H9 (cell line): ENCODE measurements at regions not wholly inside any gene's neighbourhood (a gene's known extent, or its start where the extent isn't known, plus 50 kb on each side); places are given as distances from the start of the nearest gene placed in this dataset.

ENCODE experiments used
- DNase-seq: peaks from one replicate; pipeline ENCODE4 v3.0.0-alpha.2; 2017
- H2AFZ ChIP-seq: one replicate; pipeline ENCODE4 v1.6.1; 2013; ENCODE audit warnings: mild to moderate bottlenecking, low read length, control low read depth, moderate library complexity
- H2AK5ac ChIP-seq: 2 replicates; pipeline ENCODE4 v1.6.1; 2013; ENCODE audit warnings: low read length, control low read depth, mixed read lengths; ENCODE audit not compliant: insufficient read length
- H2BK120ac ChIP-seq: one replicate; pipeline ENCODE4 v1.6.1; 2013; ENCODE audit warnings: low read depth, mild to moderate bottlenecking, low read length, control low read depth, inconsistent platforms; ENCODE audit not compliant: poor library complexity, severe bottlenecking
- H2BK12ac ChIP-seq: 2 replicates; pipeline ENCODE4 v1.6.1; 2013; ENCODE audit warnings: low read length, control low read depth, mixed read lengths, low read depth; ENCODE audit not compliant: insufficient read length
- H2BK15ac ChIP-seq: 2 replicates; pipeline ENCODE4 v1.6.1; 2013; ENCODE audit warnings: low read depth, low read length, control low read depth
- H2BK20ac ChIP-seq: one replicate; pipeline ENCODE4 v1.6.1; 2013; ENCODE audit warnings: low read depth, mild to moderate bottlenecking, low read length, control low read depth, inconsistent platforms; ENCODE audit not compliant: poor library complexity, severe bottlenecking
- H2BK5ac ChIP-seq: 2 replicates; pipeline ENCODE4 v1.6.1; 2013; ENCODE audit warnings: low read length, control low read depth, mixed read lengths; ENCODE audit not compliant: insufficient read length
- H3K14ac ChIP-seq: 2 replicates; pipeline ENCODE4 v1.6.1; 2013; ENCODE audit warnings: low read length, control low read depth; ENCODE audit not compliant: insufficient read depth
- H3K18ac ChIP-seq: 2 replicates; pipeline ENCODE4 v1.6.1; 2013; ENCODE audit warnings: low read depth, mild to moderate bottlenecking, mixed read lengths, low read length, control low read depth; ENCODE audit not compliant: insufficient read length
- H3K23ac ChIP-seq: 2 replicates; pipeline ENCODE4 v1.6.1; 2013; ENCODE audit warnings: low read length, control low read depth, mixed read lengths, low read depth; ENCODE audit not compliant: insufficient read length
- H3K23me2 ChIP-seq: 2 replicates; pipeline ENCODE4 v1.6.1; 2013; ENCODE audit warnings: low read depth, mild to moderate bottlenecking, mixed read lengths, low read length, control low read depth; ENCODE audit not compliant: insufficient read length, poor library complexity, severe bottlenecking
- H3K27ac ChIP-seq: 2 replicates; pipeline ENCODE4 v1.5.1; 2013; ENCODE audit warnings: low read length, control low read depth, mixed read lengths, low read depth; ENCODE audit not compliant: insufficient read length
- H3K27me3 ChIP-seq: 2 replicates; pipeline ENCODE4 v1.6.1; 2013; ENCODE audit warnings: low read length, control low read depth, inconsistent platforms; ENCODE audit not compliant: insufficient read depth
- H3K4ac ChIP-seq: 2 replicates; pipeline ENCODE4 v1.6.1; 2013; ENCODE audit warnings: low read depth, mild to moderate bottlenecking, control low read depth, inconsistent platforms, low read length, moderate library complexity
- H3K4me1 ChIP-seq: 2 replicates; pipeline ENCODE4 v1.6.1; 2013; ENCODE audit warnings: low read length, control low read depth, inconsistent platforms; ENCODE audit not compliant: insufficient read depth
- H3K4me2 ChIP-seq: 2 replicates; pipeline ENCODE4 v1.6.1; 2013; ENCODE audit warnings: low read length, control low read depth, mixed read lengths; ENCODE audit not compliant: insufficient read length, insufficient read depth
- H3K56ac ChIP-seq: 2 replicates; pipeline ENCODE4 v1.6.1; 2013; ENCODE audit warnings: low read depth, mild to moderate bottlenecking, mixed read lengths, low read length, control low read depth; ENCODE audit not compliant: insufficient read length
- H3K79me1 ChIP-seq: 2 replicates; pipeline ENCODE4 v1.6.1; 2013; ENCODE audit warnings: low read depth, mild to moderate bottlenecking, moderate library complexity, low read length, control low read depth, inconsistent platforms; ENCODE audit not compliant: insufficient read depth, poor library complexity, severe bottlenecking
- H3K79me2 ChIP-seq: 2 replicates; pipeline ENCODE4 v1.6.1; 2013; ENCODE audit warnings: low read length, control low read depth, inconsistent platforms; ENCODE audit not compliant: insufficient read depth
- H3K9ac ChIP-seq: 2 replicates; pipeline ENCODE4 v1.6.1; 2013; ENCODE audit warnings: low read length, control low read depth, mixed read lengths; ENCODE audit not compliant: insufficient read length; ENCODE audit errors: extremely low read depth
- H3K9me3 ChIP-seq: one replicate; pipeline ENCODE4 v1.6.1; 2013; ENCODE audit warnings: low read depth, low read length, inconsistent platforms; ENCODE audit not compliant: control insufficient read depth
- H3T11ph ChIP-seq: one replicate; pipeline ENCODE4 v1.6.1; 2013; ENCODE audit warnings: mild to moderate bottlenecking, low read length, control low read depth, inconsistent platforms
- H4K20me1 ChIP-seq: one replicate; pipeline ENCODE4 v1.6.1; 2013; ENCODE audit not compliant: control insufficient read depth, insufficient read length, insufficient read depth
- H4K5ac ChIP-seq: 2 replicates; pipeline ENCODE4 v1.6.1; 2013; ENCODE audit warnings: low read depth, mild to moderate bottlenecking, mixed read lengths, low read length, control low read depth; ENCODE audit not compliant: insufficient read length
- H4K8ac ChIP-seq: replicated peaks from 2 replicates; pipeline ENCODE4 v1.6.1; 2013; ENCODE audit warnings: low read length, control low read depth, mixed read lengths, low read depth; ENCODE audit not compliant: insufficient read length
- H4K91ac ChIP-seq: 2 replicates; pipeline ENCODE4 v1.6.1; 2013; ENCODE audit warnings: low read depth, mild to moderate bottlenecking, moderate library complexity, mixed read lengths, low read length, control low read depth; ENCODE audit not compliant: insufficient read length
- H3K27ac Mint-ChIP-seq, 3 experiments: 2 replicates in 2 of 3; 3 replicates in 1 of 3; pipeline ENCODE4 v1.8.0; 2020 to 2021; ENCODE audit warnings: mixed read lengths in 3 of 3, mild to moderate bottlenecking in 1 of 3, moderate library complexity in 1 of 3
- H3K27me3 Mint-ChIP-seq: 2 replicates; pipeline ENCODE4 v1.8.0; 2021; ENCODE audit warnings: low read depth, mild to moderate bottlenecking, moderate library complexity, mixed read lengths
- H3K36me3 Mint-ChIP-seq, 3 experiments: 2 replicates in 2 of 3; 3 replicates in 1 of 3; pipeline ENCODE4 v1.8.0; 2020 to 2021; ENCODE audit warnings: low read depth in 3 of 3, mixed read lengths in 3 of 3; ENCODE audit not compliant: insufficient read depth in 1 of 3
- H3K4me1 Mint-ChIP-seq, 2 experiments: 2 replicates each; pipeline ENCODE4 v1.8.0; 2020; ENCODE audit warnings: mixed read lengths in 2 of 2
- H3K4me3 Mint-ChIP-seq, 2 experiments: 2 replicates in 1 of 2; 3 replicates in 1 of 2; pipeline ENCODE4 v1.8.0; 2020 to 2021; ENCODE audit warnings: mild to moderate bottlenecking in 2 of 2, mixed read lengths in 2 of 2, moderate library complexity in 1 of 2
- H3K9me3 Mint-ChIP-seq, 2 experiments: 2 replicates in 1 of 2; 3 replicates in 1 of 2; pipeline ENCODE4 v1.8.0; 2020; ENCODE audit warnings: mild to moderate bottlenecking in 2 of 2, mixed read lengths in 2 of 2, moderate library complexity in 1 of 2
- WGBS: extraction: QIAGEN DNeasy Blood & Tissue Kit; methylation state at CpG from one replicate; pipeline ENCODE4 v1.1.7; 2013; ENCODE audit warnings: missing lambda C conversion rate, low lambda C conversion rate, mixed read lengths; ENCODE audit not compliant: insufficient read length; ENCODE audit errors: extremely low coverage; 5-methylcytosine and 5-hydroxymethylcytosine counted together
- TF ChIP-seq, protein P1 (sequence below): fragments of 200-600 bp; sonication (generic); conservative IDR thresholded peaks from 3 replicates; pipeline ENCODE4 v1.8.0; 2021; ENCODE audit warnings: antibody characterized with exemption, mild to moderate bottlenecking

DNA sequence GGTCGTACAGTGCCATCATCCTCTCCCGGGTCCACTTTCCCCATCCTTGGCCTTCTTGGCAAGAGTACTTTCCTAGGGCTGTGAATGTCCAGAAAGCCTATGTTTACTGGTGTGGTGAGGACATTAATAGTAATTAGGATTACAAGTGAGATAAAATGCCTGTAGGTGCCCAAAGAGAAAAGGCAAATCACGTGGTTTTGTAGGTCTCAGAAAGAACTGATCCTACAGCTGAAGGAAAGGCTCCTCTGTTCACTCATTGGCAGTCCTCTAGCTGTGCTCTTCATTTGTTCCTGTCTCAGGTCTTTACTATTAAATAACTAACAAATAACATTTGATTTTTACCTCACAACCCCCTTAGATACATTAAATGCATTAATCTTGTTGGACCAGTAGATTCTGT, 220.1 kb upstream of the CBLB start:
- H3K79me1 ChIP-seq: no peaks in the 10 kb centered on the region
- no peak overlapping the region for H3K4me2 ChIP-seq
- no peak overlapping the region for H3K18ac ChIP-seq
- no peak overlapping the region for H4K91ac ChIP-seq
- no peak overlapping the region for H2AK5ac ChIP-seq
- H3K56ac ChIP-seq: no peak overlapping the region
- peaks cover 3 to 5% of the 10 kb centered on the region in 2 experiments; a peak in 2 of 5 replicates for H3K9me3 Mint-ChIP-seq
- no peaks in the 10 kb centered on the region for H3K27me3 Mint-ChIP-seq
- H3K23ac ChIP-seq: no peak overlapping the region
- DNase-seq: no peak
- no peak overlapping the region for H4K8ac ChIP-seq
- no peaks in the 10 kb centered on the region for H4K20me1 ChIP-seq
- no peak overlapping the region for H2BK5ac ChIP-seq
- no peaks in the 10 kb centered on the region for H3K79me2 ChIP-seq
- no peak overlapping the region for H3K4ac ChIP-seq
- H3T11ph ChIP-seq: no peak overlapping the region
- no peak overlapping the region for H3K4me3 Mint-ChIP-seq
- H2AFZ ChIP-seq: no peak overlapping the region
- H3K14ac ChIP-seq: no peak overlapping the region
- H3K27me3 ChIP-seq: no peaks in the 10 kb centered on the region
- H2BK12ac ChIP-seq: no peak overlapping the region
- H3K23me2 ChIP-seq: no peaks in the 10 kb centered on the region
- no peak overlapping the region for H3K27ac ChIP-seq
- TF ChIP-seq, protein P1, sequence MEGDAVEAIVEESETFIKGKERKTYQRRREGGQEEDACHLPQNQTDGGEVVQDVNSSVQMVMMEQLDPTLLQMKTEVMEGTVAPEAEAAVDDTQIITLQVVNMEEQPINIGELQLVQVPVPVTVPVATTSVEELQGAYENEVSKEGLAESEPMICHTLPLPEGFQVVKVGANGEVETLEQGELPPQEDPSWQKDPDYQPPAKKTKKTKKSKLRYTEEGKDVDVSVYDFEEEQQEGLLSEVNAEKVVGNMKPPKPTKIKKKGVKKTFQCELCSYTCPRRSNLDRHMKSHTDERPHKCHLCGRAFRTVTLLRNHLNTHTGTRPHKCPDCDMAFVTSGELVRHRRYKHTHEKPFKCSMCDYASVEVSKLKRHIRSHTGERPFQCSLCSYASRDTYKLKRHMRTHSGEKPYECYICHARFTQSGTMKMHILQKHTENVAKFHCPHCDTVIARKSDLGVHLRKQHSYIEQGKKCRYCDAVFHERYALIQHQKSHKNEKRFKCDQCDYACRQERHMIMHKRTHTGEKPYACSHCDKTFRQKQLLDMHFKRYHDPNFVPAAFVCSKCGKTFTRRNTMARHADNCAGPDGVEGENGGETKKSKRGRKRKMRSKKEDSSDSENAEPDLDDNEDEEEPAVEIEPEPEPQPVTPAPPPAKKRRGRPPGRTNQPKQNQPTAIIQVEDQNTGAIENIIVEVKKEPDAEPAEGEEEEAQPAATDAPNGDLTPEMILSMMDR: no peak
- H3K9me3 ChIP-seq: no peaks in the 10 kb centered on the region
- H2BK120ac ChIP-seq: no peak overlapping the region
- no peak overlapping the region for H3K9ac ChIP-seq
- H3K36me3 Mint-ChIP-seq: peaks cover 0 to 13% (median 3%) of the 10 kb centered on the region in 3 experiments; a peak in 4 of 7 replicates
- no peak overlapping the region for H2BK15ac ChIP-seq
- no CpG with 5 or more reads among the region's 3 CpGs for WGBS
- no peak overlapping the region for H4K5ac ChIP-seq
- peaks cover 0 to 4% of the 10 kb centered on the region in 2 experiments; a peak in 2 of 4 replicates for H3K4me1 Mint-ChIP-seq
- H3K4me1 ChIP-seq: no peaks in the 10 kb centered on the region
- no peak overlapping the region for H2BK20ac ChIP-seq
- H3K27ac Mint-ChIP-seq: no peak overlapping the region; a peak in 1 of 7 replicates
